Left lung (tissue), 4 donors: ENCODE measurements at regions not wholly inside any gene's neighbourhood (a gene's known extent, or its start where the extent isn't known, plus 50 kb on each side); places are given as distances from the start of the nearest gene placed in this dataset.

ENCODE experiments used
- ATAC-seq: fragments of 200-7000 bp; cut with Tn5 transposase; one replicate; pipeline ENCODE4 v1.9.1; 2020; ENCODE audit warnings: moderate library complexity
- DNase-seq, 4 donors: peaks; one replicate each; pipeline ENCODE4 v3.0.0-alpha.2; 2013 to 2020
- H3K27ac ChIP-seq, 2 donors: fragments of 200-600 bp; sonication (generic) in 1 of 2; one replicate each; pipeline versions ENCODE4 v1.5.0 to v1.8.0; 2020 to 2021
- H3K27me3 ChIP-seq, 2 donors: fragments of 200-600 bp; sonication (generic) in 1 of 2; one replicate each; pipeline versions ENCODE4 v1.5.0 to v1.8.0; 2020 to 2021
- H3K36me3 ChIP-seq, 2 donors: fragments of 200-600 bp; sonication (generic) in 1 of 2; one replicate each; pipeline versions ENCODE4 v1.5.0 to v1.8.0; 2020 to 2021
- H3K4me1 ChIP-seq, 2 donors: fragments of 200-600 bp; one replicate each; pipeline ENCODE4 v1.8.0; 2021
- H3K4me3 ChIP-seq, 2 donors: fragments of 200-600 bp; sonication (generic) in 1 of 2; one replicate each; pipeline versions ENCODE4 v1.5.0 to v1.8.0; 2020 to 2021; ENCODE audit warnings: mild to moderate bottlenecking in 1 of 2
- H3K9me3 ChIP-seq, 2 donors: fragments of 200-600 bp; sonication (generic) in 1 of 2; one replicate each; pipeline versions ENCODE4 v1.5.0 to v1.8.0; 2020 to 2021
- intact Hi-C, 2 donors: fragments of 100-400 bp; cut with DNase I; formaldehyde crosslinking; loops; one replicate each; pipeline versions ENCODE4 v1.11.2 to v1.14.2; 2022
- TF ChIP-seq, protein P1 (sequence below), 2 donors: fragments of 200-600 bp; sonication (generic) in 1 of 2; IDR thresholded peaks; one replicate each; pipeline versions ENCODE4 v1.5.0 to v1.8.0; 2021; ENCODE audit warnings: antibody characterized with exemption in 2 of 2
- donor health status: DM: no; HTN: yes; CAD: no.
- donor health status: DM: no; HTN: no; CAD: no.

- no peaks in the 10 kb centered on the region for H3K4me1 ChIP-seq
- H3K27ac ChIP-seq: no peak overlapping the region
- TF ChIP-seq, protein P1, sequence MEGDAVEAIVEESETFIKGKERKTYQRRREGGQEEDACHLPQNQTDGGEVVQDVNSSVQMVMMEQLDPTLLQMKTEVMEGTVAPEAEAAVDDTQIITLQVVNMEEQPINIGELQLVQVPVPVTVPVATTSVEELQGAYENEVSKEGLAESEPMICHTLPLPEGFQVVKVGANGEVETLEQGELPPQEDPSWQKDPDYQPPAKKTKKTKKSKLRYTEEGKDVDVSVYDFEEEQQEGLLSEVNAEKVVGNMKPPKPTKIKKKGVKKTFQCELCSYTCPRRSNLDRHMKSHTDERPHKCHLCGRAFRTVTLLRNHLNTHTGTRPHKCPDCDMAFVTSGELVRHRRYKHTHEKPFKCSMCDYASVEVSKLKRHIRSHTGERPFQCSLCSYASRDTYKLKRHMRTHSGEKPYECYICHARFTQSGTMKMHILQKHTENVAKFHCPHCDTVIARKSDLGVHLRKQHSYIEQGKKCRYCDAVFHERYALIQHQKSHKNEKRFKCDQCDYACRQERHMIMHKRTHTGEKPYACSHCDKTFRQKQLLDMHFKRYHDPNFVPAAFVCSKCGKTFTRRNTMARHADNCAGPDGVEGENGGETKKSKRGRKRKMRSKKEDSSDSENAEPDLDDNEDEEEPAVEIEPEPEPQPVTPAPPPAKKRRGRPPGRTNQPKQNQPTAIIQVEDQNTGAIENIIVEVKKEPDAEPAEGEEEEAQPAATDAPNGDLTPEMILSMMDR (IDR thresholded peaks at IDR 0.05): no peak
- intact Hi-C loops: no loop called here
- no peaks in the 10 kb centered on the region for H3K36me3 ChIP-seq
- H3K4me3 ChIP-seq: no peak overlapping the region
- peaks cover 0 to 8% of the 10 kb centered on the region in 2 donors for H3K27me3 ChIP-seq
- DNase-seq: no peak
- ATAC-seq: no peak
- peaks cover 0 to 15% of the 10 kb centered on the region in 2 donors for H3K9me3 ChIP-seq
These were observed 196.2 kb upstream of the NLRP1 start for GRCh38 chr17:5780476-5780875.

DNA sequence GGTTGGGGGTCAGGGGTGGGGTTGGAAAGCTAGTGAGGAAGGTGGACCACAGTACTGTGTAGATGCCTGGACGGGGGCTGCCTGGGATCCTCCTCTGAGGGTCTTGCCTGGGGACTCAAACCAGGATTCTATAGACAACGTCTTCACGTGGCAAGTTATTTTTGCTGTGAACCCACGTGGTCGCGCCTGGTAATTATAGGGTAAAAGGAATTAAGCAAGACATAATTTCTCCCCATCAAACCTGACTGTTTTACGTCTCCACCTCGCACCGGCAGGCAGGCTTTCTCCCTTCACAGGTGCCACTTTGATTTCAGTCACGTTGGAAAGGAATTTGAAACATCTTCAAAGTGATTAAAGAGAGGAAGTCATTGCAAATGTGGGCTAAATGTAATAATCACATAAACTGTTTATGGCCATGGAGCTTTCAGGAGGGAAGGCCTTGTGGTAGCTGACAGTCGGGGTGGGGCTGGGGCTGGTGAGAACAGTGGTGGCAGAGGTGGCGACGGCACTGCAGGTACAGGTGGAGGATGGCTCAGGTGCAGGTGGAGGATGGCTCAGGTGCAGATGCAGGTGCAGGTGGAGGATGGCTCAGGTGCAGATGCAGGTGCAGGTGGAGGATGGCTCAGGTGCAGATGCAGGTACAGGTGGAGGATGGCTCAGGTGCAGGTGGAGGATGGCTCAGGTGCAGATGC, 197.1 kb upstream of the NLRP1 start:
- H3K4me3 ChIP-seq: no peak overlapping the region
- no peaks in the 10 kb centered on the region for H3K4me1 ChIP-seq
- H3K27me3 ChIP-seq: peaks cover 0 to 11% of the 10 kb centered on the region in 2 donors
- intact Hi-C loops: no loop called here
- H3K9me3 ChIP-seq: peaks cover 0 to 15% of the 10 kb centered on the region in 2 donors
- DNase-seq (no peak), ATAC-seq (no peak)
- TF ChIP-seq, protein P1 (IDR thresholded peaks at IDR 0.05): no peak
- no peaks in the 10 kb centered on the region for H3K36me3 ChIP-seq
- no peak overlapping the region for H3K27ac ChIP-seq

DNA sequence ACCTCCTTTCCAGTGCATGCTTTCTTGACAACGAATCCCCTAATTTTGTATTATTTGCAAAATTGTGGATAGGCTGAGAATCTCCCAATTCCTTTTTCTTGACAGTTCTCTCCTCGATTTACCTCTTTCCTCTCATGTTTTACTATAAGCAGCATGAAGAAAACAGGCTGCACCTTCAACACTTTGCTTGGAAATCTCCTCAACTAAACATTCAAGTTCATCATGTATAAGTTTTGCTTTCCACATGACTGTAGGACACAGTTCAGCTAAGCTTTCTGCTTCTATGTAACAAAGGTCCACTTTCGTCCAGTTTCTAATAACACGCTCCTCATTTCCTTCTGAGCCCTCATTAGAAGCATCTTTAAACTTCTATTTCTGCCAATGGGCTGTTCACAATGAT, 199.0 kb upstream of the NLRP1 start:
- TF ChIP-seq, protein P1 (IDR thresholded peaks at IDR 0.05): no peak
- intact Hi-C loops: no loop called here
- Histone ChIP-seq H3K27ac (no peak overlapping the region), H3K36me3 (no peaks in the 10 kb centered on the region), H3K27me3 (peaks cover 0 to 24% of the 10 kb centered on the region in 2 donors), H3K4me1 (no peaks in the 10 kb centered on the region), H3K9me3 (peaks cover 0 to 15% of the 10 kb centered on the region in 2 donors), H3K4me3 (no peak overlapping the region)
- DNase-seq (no peak), ATAC-seq (no peak)

DNA sequence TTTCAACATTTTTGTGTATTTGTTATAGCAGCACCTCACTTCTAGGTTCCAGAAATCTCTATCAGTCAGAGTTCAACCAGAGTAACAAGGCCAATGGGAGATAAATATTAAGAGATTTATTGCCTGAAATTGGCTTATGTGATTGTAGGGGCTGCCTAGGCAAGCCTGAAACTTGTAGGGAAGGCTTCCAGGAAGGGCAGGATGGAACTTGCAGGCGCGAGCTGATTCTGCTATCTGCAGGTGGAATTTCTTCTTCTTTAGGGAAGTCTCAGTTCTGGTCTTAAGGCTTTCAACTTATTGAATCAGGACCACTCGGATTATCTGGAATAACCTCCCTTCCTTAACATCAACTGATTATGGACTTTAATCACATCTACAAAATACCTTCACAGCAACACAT, 199.5 kb upstream of the NLRP1 start:
- Histone ChIP-seq H3K4me3 (no peak overlapping the region), H3K27me3 (peaks cover 0 to 30% of the 10 kb centered on the region in 2 donors), H3K4me1 (no peaks in the 10 kb centered on the region), H3K27ac (no peak overlapping the region), H3K9me3 (peaks cover 0 to 15% of the 10 kb centered on the region in 2 donors), H3K36me3 (no peaks in the 10 kb centered on the region)
- TF ChIP-seq, protein P1 (IDR thresholded peaks at IDR 0.05): no peak
- intact Hi-C loops: no loop called here
- ATAC-seq (no peak), DNase-seq (no peak)

DNA sequence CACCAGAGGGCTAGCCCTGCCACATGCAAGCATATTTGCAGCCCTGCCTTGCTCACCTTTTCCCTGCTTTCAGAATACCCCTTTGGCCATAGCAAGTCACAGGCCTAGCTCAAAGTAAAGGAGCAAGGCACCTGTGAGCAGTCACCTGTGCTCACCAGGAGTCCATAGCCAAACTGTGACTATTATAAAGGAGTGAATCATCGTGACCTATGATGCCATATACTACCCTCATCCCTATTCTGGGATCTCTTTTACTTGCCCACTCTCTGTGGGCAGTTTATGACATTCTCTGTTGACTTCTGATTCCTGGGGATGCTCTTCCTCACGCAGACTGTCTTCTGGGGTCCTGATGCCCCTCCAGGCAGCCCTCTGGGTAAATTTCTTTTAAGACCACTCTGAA, 200.5 kb upstream of the NLRP1 start:
- no peak for DNase-seq
- ATAC-seq: no peak
- Histone ChIP-seq H3K4me1 (no peaks in the 10 kb centered on the region), H3K36me3 (no peaks in the 10 kb centered on the region), H3K9me3 (peaks cover 0 to 15% of the 10 kb centered on the region in 2 donors), H3K4me3 (no peak overlapping the region), H3K27ac (no peak overlapping the region), H3K27me3 (peaks cover 0 to 40% of the 10 kb centered on the region in 2 donors)
- intact Hi-C loops: no loop called here
- TF ChIP-seq, protein P1 (IDR thresholded peaks at IDR 0.05): no peak
